Neural cell (in vitro differentiated cells): ENCODE measurements at regions not wholly inside any gene's neighbourhood (a gene's known extent, or its start where the extent isn't known, plus 50 kb on each side); places are given as distances from the start of the nearest gene placed in this dataset.

Experiments used
- H2AFZ ChIP-seq: fragments of 200-600, 300-800 bp; sonication (generic), shearing (Covaris generic); 2 replicates; pipeline ENCODE4 v1.6.0; 2014; ENCODE audit warnings: low read depth, mild to moderate bottlenecking, antibody characterized with exemption, low read length, moderate library complexity
- H3F3A ChIP-seq: fragments of 200-600 bp; shearing (Covaris generic); 2 replicates; pipeline ENCODE4 v1.6.1; 2016; ENCODE audit warnings: mild to moderate bottlenecking, moderate library complexity, mixed read lengths, antibody characterized with exemption, low read length; ENCODE audit not compliant: insufficient read depth, poor library complexity, severe bottlenecking
- H3K27ac ChIP-seq: fragments of 200-600, 300-800 bp; sonication (generic), shearing (Covaris generic); 2 replicates; pipeline ENCODE4 v1.5.1; 2014; ENCODE audit warnings: mild to moderate bottlenecking, low read length, moderate library complexity
- H3K27me3 ChIP-seq: fragments of 300-800, 200-600 bp; sonication (generic), shearing (Covaris generic); 2 replicates; pipeline ENCODE4 v1.6.0; 2014; ENCODE audit warnings: mild to moderate bottlenecking, low read depth, low read length, moderate library complexity; ENCODE audit not compliant: insufficient read depth
- H3K36me3 ChIP-seq: fragments of 300-800, 200-600 bp; sonication (generic), shearing (Covaris generic); 2 replicates; pipeline ENCODE4 v1.5.1; 2014; ENCODE audit warnings: mild to moderate bottlenecking, antibody characterized with exemption, low read length, moderate library complexity; ENCODE audit not compliant: insufficient read depth
- H3K4me2 ChIP-seq: fragments of 300-800, 200-600 bp; sonication (generic), shearing (Covaris generic); 2 replicates; pipeline ENCODE4 v1.6.0; 2014; ENCODE audit warnings: mild to moderate bottlenecking, low read length
- H3K4me3 ChIP-seq: fragments of 300-800, 200-600 bp; sonication (generic), shearing (Covaris generic); 2 replicates; pipeline ENCODE4 v1.5.1; 2014; ENCODE audit warnings: mild to moderate bottlenecking, low read length, moderate library complexity
- H3K79me2 ChIP-seq: fragments of 200-600 bp; shearing (Covaris generic); replicated peaks from 2 replicates; pipeline ENCODE4 v1.6.0; 2014; ENCODE audit warnings: mild to moderate bottlenecking, low read length, moderate library complexity; ENCODE audit not compliant: insufficient read depth
- H3K9ac ChIP-seq: fragments of 300-800, 200-600 bp; sonication (generic), shearing (Covaris generic); 2 replicates; pipeline ENCODE4 v1.6.1; 2016; ENCODE audit warnings: mild to moderate bottlenecking, low read length, mixed read lengths
- H3K9me2 ChIP-seq: fragments of 200-600 bp; shearing (Covaris generic); 2 replicates; pipeline ENCODE4 v1.6.1; 2016; ENCODE audit warnings: mild to moderate bottlenecking, low read length, mixed read lengths; ENCODE audit not compliant: insufficient read depth
- H3K9me3 ChIP-seq: fragments of 200-600, 300-800 bp; sonication (generic), shearing (Covaris generic); 2 replicates; pipeline ENCODE4 v1.6.1; 2016; ENCODE audit warnings: mild to moderate bottlenecking, mixed run types, low read length, moderate library complexity, mixed read lengths
- H4K20me1 ChIP-seq: fragments of 200-600 bp; shearing (Covaris generic); 2 replicates; pipeline ENCODE4 v1.6.1; 2016; ENCODE audit warnings: mild to moderate bottlenecking, mixed run types; ENCODE audit not compliant: insufficient read depth
- CTCF ChIP-seq: fragments of 450-650 bp; IDR thresholded peaks from 2 replicates; pipeline ENCODE4 v1.5.1; 2014; ENCODE audit warnings: antibody characterized with exemption, mild to moderate bottlenecking, moderate library complexity; ENCODE audit not compliant: poor library complexity, severe bottlenecking
- EP300 ChIP-seq: fragments of 450-650 bp; conservative IDR thresholded peaks from 2 replicates; pipeline ENCODE4 v1.6.1; 2014; ENCODE audit warnings: antibody characterized with exemption, mild to moderate bottlenecking, moderate library complexity; ENCODE audit not compliant: poor library complexity, severe bottlenecking
- EZH2 ChIP-seq: fragments of 200-600, 300-800 bp; shearing (Covaris generic), sonication (generic); IDR thresholded peaks from 2 replicates; pipeline ENCODE4 v1.6.1; 2014; ENCODE audit warnings: antibody characterized with exemption, low read length, borderline replicate concordance, mild to moderate bottlenecking; ENCODE audit not compliant: insufficient read depth, poor library complexity, severe bottlenecking
- MXI1 ChIP-seq: fragments of 450-650 bp; conservative IDR thresholded peaks from 2 replicates; pipeline ENCODE4 v1.6.1; 2014; ENCODE audit warnings: antibody characterized with exemption, mild to moderate bottlenecking; ENCODE audit not compliant: poor library complexity, severe bottlenecking
- POLR2AphosphoS5 ChIP-seq: IDR thresholded peaks from 2 replicates; pipeline ENCODE4 v1.6.1; 2012
- RAD21 ChIP-seq: fragments of 450-650 bp; conservative IDR thresholded peaks from 2 replicates; pipeline ENCODE4 v1.6.1; 2014; ENCODE audit warnings: antibody characterized with exemption, mild to moderate bottlenecking, moderate library complexity
- SMC3 ChIP-seq: fragments of 450-650 bp; conservative IDR thresholded peaks from 2 replicates; pipeline ENCODE4 v1.6.1; 2014; ENCODE audit warnings: antibody characterized with exemption, mild to moderate bottlenecking, moderate library complexity; ENCODE audit not compliant: poor library complexity
- TAF1 ChIP-seq: IDR thresholded peaks from 2 replicates; pipeline ENCODE4 v1.6.1; 2012; ENCODE audit warnings: low read depth
- TF ChIP-seq, protein P1 (sequence below): IDR thresholded peaks from 2 replicates; pipeline ENCODE4 v1.6.1; 2012; ENCODE audit warnings: borderline replicate concordance

GRCh38 chr9:129464972-129465833, 155.7 kb downstream of the C9orf50 start:
- Histone ChIP-seq H4K20me1 (no peaks in the 10 kb centered on the region), H3K36me3 (no peaks in the 10 kb centered on the region), H3F3A (no peaks in the 10 kb centered on the region), H3K4me3 (no peak overlapping the region), H2AFZ (no peak overlapping the region), H3K9me3 (no peaks in the 10 kb centered on the region), H3K9me2 (no peaks in the 10 kb centered on the region), H3K4me2 (no peak overlapping the region), H3K27me3 (no peaks in the 10 kb centered on the region), H3K9ac (no peak overlapping the region), H3K27ac (no peak overlapping the region), H3K79me2 (no peaks in the 10 kb centered on the region)
- TF ChIP-seq TAF1, result no peak
- no peak for TF ChIP-seq EP300
- no peak for TF ChIP-seq SMC3
- no peak for TF ChIP-seq EZH2
- no peak for TF ChIP-seq MXI1
- TF ChIP-seq, protein P1, sequence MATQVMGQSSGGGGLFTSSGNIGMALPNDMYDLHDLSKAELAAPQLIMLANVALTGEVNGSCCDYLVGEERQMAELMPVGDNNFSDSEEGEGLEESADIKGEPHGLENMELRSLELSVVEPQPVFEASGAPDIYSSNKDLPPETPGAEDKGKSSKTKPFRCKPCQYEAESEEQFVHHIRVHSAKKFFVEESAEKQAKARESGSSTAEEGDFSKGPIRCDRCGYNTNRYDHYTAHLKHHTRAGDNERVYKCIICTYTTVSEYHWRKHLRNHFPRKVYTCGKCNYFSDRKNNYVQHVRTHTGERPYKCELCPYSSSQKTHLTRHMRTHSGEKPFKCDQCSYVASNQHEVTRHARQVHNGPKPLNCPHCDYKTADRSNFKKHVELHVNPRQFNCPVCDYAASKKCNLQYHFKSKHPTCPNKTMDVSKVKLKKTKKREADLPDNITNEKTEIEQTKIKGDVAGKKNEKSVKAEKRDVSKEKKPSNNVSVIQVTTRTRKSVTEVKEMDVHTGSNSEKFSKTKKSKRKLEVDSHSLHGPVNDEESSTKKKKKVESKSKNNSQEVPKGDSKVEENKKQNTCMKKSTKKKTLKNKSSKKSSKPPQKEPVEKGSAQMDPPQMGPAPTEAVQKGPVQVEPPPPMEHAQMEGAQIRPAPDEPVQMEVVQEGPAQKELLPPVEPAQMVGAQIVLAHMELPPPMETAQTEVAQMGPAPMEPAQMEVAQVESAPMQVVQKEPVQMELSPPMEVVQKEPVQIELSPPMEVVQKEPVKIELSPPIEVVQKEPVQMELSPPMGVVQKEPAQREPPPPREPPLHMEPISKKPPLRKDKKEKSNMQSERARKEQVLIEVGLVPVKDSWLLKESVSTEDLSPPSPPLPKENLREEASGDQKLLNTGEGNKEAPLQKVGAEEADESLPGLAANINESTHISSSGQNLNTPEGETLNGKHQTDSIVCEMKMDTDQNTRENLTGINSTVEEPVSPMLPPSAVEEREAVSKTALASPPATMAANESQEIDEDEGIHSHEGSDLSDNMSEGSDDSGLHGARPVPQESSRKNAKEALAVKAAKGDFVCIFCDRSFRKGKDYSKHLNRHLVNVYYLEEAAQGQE, result no peak
- no peak for TF ChIP-seq POLR2AphosphoS5
- TF ChIP-seq CTCF, result no peak
- TF ChIP-seq RAD21, result no peak

- no peak overlapping the region for H3K4me2 ChIP-seq
- H2AFZ ChIP-seq, result no peak overlapping the region
- H3K36me3 ChIP-seq, result no peaks in the 10 kb centered on the region
- no peaks in the 10 kb centered on the region for H3K79me2 ChIP-seq
- no peaks in the 10 kb centered on the region for H3F3A ChIP-seq
- H4K20me1 ChIP-seq, result no peaks in the 10 kb centered on the region
- H3K27ac ChIP-seq, result no peak overlapping the region
- H3K9ac ChIP-seq, result no peak overlapping the region
- TF ChIP-seq SMC3 (no peak), MXI1 (no peak), EZH2 (no peak), TAF1 (no peak), CTCF (no peak), POLR2AphosphoS5 (no peak), RAD21 (no peak), EP300 (no peak)
- TF ChIP-seq, protein P1, result no peak
- no peaks in the 10 kb centered on the region for H3K9me3 ChIP-seq
- H3K4me3 ChIP-seq, result no peak overlapping the region
- H3K9me2 ChIP-seq, result no peaks in the 10 kb centered on the region
- H3K27me3 ChIP-seq, result no peaks in the 10 kb centered on the region
Observed at GRCh38 chr9:129463994-129464393, 156.9 kb downstream of the C9orf50 start.
